ENCODE measurements at regions not wholly inside any gene's neighbourhood (a gene's known extent, or its start where the extent isn't known, plus 50 kb on each side); places are given as distances from the start of the nearest gene placed in this dataset.

GRCh38 chr2:7333189-7333765 lies 416.1 kb downstream of the RNF144A start:
- Histone ChIP-seq H3K36me3 (ENCODE audit: control insufficient read depth, insufficient read depth, low read length) (no peaks in the 10 kb centered on the region), H3K4me3 (replicated peaks; ENCODE audit: low read depth, low read length) (no peak overlapping the region), H3K27me3 (replicated peaks; ENCODE audit: control insufficient read depth, insufficient read depth, low read length) (no peaks in the 10 kb centered on the region)
- TF ChIP-seq CTCF (IDR thresholded peaks at IDR 0.05; ENCODE audit: insufficient read depth, low read length, poor library complexity, severe bottlenecking): no peak
- no peak for DNase-seq (ENCODE audit: extremely low read depth, insufficient read length)

DNA sequence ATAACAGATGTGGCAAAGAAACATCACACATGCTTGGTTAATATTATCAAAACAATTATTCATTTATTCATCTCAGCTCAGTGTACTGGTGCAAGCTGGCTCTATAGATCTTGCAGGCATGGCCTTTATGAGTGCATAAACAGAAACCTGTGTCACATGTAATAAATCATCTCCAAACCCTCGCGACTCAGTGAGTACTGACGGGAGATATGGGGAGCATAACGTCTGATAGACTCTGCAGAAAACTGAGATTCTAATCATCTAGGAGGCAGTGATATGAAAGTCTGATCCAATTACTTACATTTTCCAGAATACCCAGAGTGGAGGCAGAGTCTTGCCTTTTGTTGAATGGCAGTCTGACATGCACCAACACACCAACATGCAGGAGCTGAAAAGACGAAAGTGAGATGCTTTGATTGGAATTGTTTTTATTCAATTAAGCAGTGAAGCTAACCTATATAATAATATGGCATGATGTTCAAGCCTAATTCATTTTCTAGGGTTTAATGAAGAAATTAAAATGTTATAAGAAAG lies 416.8 kb downstream of the RNF144A start:
- no peak overlapping the region for H3K4me3 ChIP-seq (replicated peaks; ENCODE audit: low read depth, low read length)
- DNase-seq (ENCODE audit: extremely low read depth, insufficient read length): no peak
- no peak for TF ChIP-seq CTCF (IDR thresholded peaks at IDR 0.05; ENCODE audit: insufficient read depth, low read length, poor library complexity, severe bottlenecking)
- no peaks in the 10 kb centered on the region for H3K36me3 ChIP-seq (ENCODE audit: control insufficient read depth, insufficient read depth, low read length)
- no peaks in the 10 kb centered on the region for H3K27me3 ChIP-seq (replicated peaks; ENCODE audit: control insufficient read depth, insufficient read depth, low read length)

DNA sequence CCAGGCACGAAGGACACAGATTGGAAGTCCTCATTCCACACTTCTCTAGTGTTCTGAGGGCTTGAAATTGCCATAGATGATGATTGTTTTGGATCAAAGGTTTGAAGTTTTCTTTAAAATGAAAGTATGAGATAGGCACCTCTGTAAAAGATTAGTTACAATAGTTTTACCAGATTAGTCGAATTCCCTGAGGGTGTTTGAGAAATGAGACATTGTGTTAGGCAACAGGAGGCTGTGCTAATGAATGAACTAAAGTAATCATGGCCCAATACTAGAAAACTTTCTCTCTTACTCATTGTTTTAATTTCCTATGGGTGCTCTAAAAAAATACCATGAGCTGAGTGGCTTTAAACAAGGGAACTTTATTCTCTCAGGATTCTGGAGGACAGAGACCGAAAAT lies 421.7 kb downstream of the RNF144A start:
- TF ChIP-seq CTCF (IDR thresholded peaks at IDR 0.05; ENCODE audit: insufficient read depth, low read length, poor library complexity, severe bottlenecking): no peak
- H3K27me3 ChIP-seq (replicated peaks; ENCODE audit: control insufficient read depth, insufficient read depth, low read length): no peaks in the 10 kb centered on the region
- no peak for DNase-seq (ENCODE audit: extremely low read depth, insufficient read length)
- H3K4me3 ChIP-seq (replicated peaks; ENCODE audit: low read depth, low read length): no peak overlapping the region
- no peaks in the 10 kb centered on the region for H3K36me3 ChIP-seq (ENCODE audit: control insufficient read depth, insufficient read depth, low read length)

- no peaks in the 10 kb centered on the region for H3K27me3 ChIP-seq (replicated peaks; ENCODE audit: control insufficient read depth, insufficient read depth, low read length)
- no peak for TF ChIP-seq CTCF (IDR thresholded peaks at IDR 0.05; ENCODE audit: insufficient read depth, low read length, poor library complexity, severe bottlenecking)
- H3K4me3 ChIP-seq (replicated peaks; ENCODE audit: low read depth, low read length): no peak overlapping the region
- no peak for DNase-seq (ENCODE audit: extremely low read depth, insufficient read length)
- H3K36me3 ChIP-seq (ENCODE audit: control insufficient read depth, insufficient read depth, low read length): no peaks in the 10 kb centered on the region
Measured at GRCh38 chr2:7346336-7346735, 429.1 kb downstream of the RNF144A start.

DNA sequence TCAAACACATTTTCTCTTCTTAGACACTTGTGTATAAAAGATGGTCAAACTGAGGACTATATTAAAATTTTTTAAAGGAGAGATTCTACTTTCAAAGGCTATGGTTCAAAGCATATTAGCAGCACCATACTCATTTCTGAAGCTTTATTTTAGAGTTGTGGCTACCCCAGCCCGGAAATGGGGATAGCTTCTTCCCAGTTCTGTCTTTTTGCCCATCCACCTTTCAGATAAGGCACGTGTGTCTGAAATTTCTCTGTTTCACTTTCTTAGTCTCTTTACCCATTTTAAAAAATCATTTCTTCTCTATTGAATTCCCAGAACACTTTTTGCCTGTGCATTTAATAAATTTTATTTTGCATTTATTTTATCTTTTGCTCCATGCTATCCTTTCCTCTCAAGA lies 431.5 kb downstream of the RNF144A start:
- TF ChIP-seq CTCF (IDR thresholded peaks at IDR 0.05; ENCODE audit: insufficient read depth, low read length, poor library complexity, severe bottlenecking): no peak
- no peak for DNase-seq (ENCODE audit: extremely low read depth, insufficient read length)
- Histone ChIP-seq H3K27me3 (replicated peaks; ENCODE audit: control insufficient read depth, insufficient read depth, low read length) (no peaks in the 10 kb centered on the region), H3K4me3 (replicated peaks; ENCODE audit: low read depth, low read length) (no peak overlapping the region), H3K36me3 (ENCODE audit: control insufficient read depth, insufficient read depth, low read length) (no peaks in the 10 kb centered on the region)

GRCh38 chr2:7352191-7352590 lies 435.0 kb downstream of the RNF144A start:
- no peaks in the 10 kb centered on the region for H3K36me3 ChIP-seq (ENCODE audit: control insufficient read depth, insufficient read depth, low read length)
- no peak overlapping the region for H3K4me3 ChIP-seq (replicated peaks; ENCODE audit: low read depth, low read length)
- DNase-seq (ENCODE audit: extremely low read depth, insufficient read length): no peak
- TF ChIP-seq CTCF (IDR thresholded peaks at IDR 0.05; ENCODE audit: insufficient read depth, low read length, poor library complexity, severe bottlenecking): no peak
- no peaks in the 10 kb centered on the region for H3K27me3 ChIP-seq (replicated peaks; ENCODE audit: control insufficient read depth, insufficient read depth, low read length)
